GM18505 (cell line): ENCODE measurements at regions not wholly inside any gene's neighbourhood (a gene's known extent, or its start where the extent isn't known, plus 50 kb on each side); places are given as distances from the start of the nearest gene placed in this dataset.

ENCODE experiments used
- ATAC-seq: cut with Tn5 transposase; IDR thresholded peaks from one replicate; pipeline ENCODE4 v1.9.1; 2021; ENCODE audit not compliant: unreplicated experiment
- POLR2A ChIP-seq: IDR thresholded peaks from 4 replicates; pipeline ENCODE4 v1.6.1; 2011; ENCODE audit warnings: borderline replicate concordance; ENCODE audit not compliant: insufficient read depth, insufficient read length; ENCODE audit errors: extremely low read depth

DNA sequence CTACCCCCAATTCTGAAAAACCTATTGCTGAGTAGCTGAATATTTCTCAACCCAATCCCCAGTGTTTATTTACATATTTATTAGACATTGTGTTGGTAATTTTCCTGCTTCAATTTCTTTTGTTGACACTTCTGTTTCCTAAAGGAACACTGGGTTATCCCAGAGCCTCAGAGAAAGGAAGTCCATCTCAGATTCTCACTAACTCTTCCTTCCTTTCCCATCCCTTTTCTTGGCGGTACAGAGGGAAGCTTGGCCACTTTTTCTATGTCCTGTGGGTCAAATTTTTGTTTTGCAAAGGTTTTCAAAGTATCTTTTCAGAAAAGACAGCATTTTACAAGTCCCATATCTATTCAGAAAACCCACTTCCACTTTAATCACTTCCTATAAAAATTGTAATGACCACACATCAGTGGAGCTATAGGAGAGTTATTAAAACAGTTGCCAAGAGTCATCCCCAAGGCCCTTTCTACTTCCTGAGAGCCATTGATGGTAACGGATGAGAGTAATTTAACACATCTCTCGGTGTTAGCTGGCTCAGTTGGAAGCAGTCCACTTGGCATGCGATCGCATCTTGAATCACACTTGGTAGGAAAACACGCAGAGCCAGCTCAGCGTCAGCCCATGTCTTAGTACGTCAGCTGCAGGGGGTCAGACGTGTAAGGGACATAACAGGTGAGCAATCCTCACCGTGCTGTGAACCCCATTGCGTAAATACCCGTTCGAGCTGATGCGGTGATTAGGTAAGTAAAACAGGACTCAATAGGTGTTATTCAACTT is 231.1 kb upstream of the ADARB2 start:
- no peak for ATAC-seq
- no peak for TF ChIP-seq POLR2A

- ATAC-seq = no peak
- TF ChIP-seq POLR2A = no peak
Measured at GRCh38 chr10:1966712-1967376, 229.5 kb upstream of the ADARB2 start.

DNA sequence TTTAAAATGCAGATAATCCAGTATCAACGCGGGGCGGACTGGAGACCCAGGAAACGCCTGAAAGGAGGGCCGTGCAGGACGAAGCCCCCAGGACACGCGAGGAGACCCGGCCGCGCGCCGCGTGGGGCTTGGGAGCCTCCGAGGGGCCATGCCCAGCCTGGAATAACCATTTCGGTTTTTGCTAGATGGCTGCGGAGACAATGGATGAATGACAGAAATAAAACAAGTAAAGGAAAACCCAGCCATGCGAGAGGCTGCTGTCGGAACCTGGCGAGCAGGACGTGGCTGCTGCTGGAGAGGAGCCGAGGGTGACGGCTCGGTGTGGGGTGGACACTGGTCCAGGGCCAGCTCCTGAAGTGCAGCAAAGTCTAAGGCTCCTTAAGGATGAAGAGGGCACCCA is 227.2 kb upstream of the ADARB2 start:
- no peak for ATAC-seq
- TF ChIP-seq POLR2A = no peak

- no peak for TF ChIP-seq POLR2A
- no peak for ATAC-seq
Measured at GRCh38 chr10:1963341-1963740, 226.0 kb upstream of the ADARB2 start.

DNA sequence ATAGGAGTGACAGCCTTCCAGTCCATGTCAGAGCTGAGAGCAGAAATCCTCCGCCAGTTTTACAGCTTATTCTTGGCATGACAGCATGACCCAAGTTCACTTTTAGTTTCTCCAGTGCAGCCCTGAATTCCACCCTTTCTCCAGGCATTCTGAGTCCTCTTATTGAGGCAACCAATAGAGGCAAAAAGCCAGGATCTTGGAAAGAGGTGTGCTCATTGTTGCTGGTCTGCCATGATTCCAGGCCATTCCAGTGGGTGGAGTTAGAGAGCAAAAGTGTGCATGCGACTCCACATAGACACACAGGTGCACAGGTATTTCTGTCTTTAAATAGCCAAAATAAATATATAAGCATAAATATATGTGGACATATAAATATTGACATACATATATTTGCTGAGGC is 224.7 kb upstream of the ADARB2 start:
- TF ChIP-seq POLR2A = no peak

GRCh38 chr10:1960982-1961381 is 223.7 kb upstream of the ADARB2 start:
- TF ChIP-seq POLR2A = no peak
- no peak for ATAC-seq

More for the DNA sequence above, 224.7 kb upstream of the ADARB2 start:
- no peak for ATAC-seq

- TF ChIP-seq POLR2A = no peak
- no peak for ATAC-seq
Measured at GRCh38 chr10:1957057-1957456, 219.7 kb upstream of the ADARB2 start.

GRCh38 chr10:1954300-1954699 is 217.0 kb upstream of the ADARB2 start:
- ATAC-seq = no peak
- no peak for TF ChIP-seq POLR2A

GRCh38 chr10:1952126-1953095 is 215.1 kb upstream of the ADARB2 start:
- no peak for ATAC-seq
- TF ChIP-seq POLR2A = no peak

DNA sequence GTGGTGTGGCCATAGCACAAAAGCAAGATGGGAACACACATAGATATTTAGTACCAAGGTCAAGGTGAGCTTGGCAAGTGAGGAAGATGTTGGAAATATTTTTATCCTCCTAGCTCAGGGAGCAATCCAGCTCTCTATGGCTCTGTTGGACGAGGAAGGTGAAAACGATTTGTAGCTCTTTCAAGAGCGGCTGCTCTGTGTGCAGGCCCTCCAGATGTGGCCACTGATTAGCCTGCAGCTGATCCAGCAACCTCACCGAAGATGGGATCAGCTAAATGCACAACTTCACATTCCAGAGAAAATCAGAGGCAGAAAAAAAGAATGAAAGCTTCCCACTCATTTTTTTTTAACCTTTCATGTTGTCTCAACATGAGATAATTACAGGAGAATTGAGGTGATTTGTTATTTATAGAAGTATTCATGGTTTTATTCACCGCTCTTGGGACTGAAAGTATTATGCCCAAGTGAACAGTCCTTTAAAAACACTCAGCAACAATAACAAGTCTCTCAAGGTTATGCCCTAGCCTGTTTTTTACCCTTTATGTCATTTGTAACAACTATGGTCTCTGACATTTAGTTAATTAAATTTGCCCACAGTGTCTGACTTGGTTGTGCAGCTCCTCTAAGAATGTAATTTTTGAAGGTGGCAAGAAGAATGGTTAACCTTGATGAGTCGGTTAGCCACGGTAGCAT is 213.6 kb upstream of the ADARB2 start:
- TF ChIP-seq POLR2A = no peak
- no peak for ATAC-seq

DNA sequence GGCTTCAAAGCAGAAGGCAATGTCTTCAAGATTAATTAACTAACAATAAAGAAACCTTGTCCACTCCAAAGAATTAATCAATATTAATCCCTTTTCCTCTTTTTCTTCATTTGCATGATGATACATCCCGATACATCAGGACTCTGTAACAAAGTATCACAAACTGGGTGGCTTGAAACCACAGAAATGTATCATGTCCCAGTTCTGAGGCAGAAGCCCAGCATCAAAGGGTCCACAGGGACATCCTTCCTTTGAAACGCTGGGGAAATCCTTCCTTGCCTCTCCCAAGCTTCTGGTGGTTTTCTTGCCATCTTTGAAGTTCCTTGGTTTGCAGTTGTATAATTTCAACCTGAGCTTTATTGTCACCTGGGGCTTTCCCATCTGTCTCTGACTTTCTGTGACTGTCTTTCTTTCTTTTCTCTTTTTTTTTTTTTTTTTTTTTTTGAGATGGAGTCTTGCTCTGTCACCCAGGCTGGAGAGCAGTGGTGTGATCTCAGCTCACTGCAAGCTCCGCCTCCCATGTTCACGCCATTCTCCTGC is 210.2 kb upstream of the ADARB2 start:
- ATAC-seq = no peak
- TF ChIP-seq POLR2A = no peak

GRCh38 chr10:1944487-1944886 is 207.2 kb upstream of the ADARB2 start:
- no peak for ATAC-seq
- TF ChIP-seq POLR2A = no peak
